ENCODE measurements at regions not wholly inside any gene's neighbourhood (a gene's known extent, or its start where the extent isn't known, plus 50 kb on each side); places are given as distances from the start of the nearest gene placed in this dataset.
"Not testable (repeated sequence)": the region's sequence is repeated elsewhere in the genome, so short reads cannot be mapped to it uniquely, and the experiment has no call there.

- H3K27me3 ChIP-seq (replicated peaks; ENCODE audit: insufficient read depth, low read depth, low read length, poor library complexity): no peaks in the 10 kb centered on the region
- ChIA-PET POLR2A (ENCODE audit: low non-redundant PET) (no interaction called here), CTCF (interaction anchor here (0.6 kb wide), 1 partner anchor 20 kb away, joined by 5 read pairs; no protein-coding TSS in a partner anchor)
- intact Hi-C loops (cut with micrococcal nuclease; ENCODE audit: unreplicated experiment): no loop called here
- H3K4me1 ChIP-seq (ENCODE audit: insufficient read depth, low read length, poor library complexity, severe bottlenecking): no peaks in the 10 kb centered on the region
- no peaks in the 10 kb centered on the region for H3K36me3 ChIP-seq (ENCODE audit: insufficient read depth, low read length, poor library complexity, severe bottlenecking)
- TF ChIP-seq EZH2 (IDR thresholded peaks at IDR 0.05; ENCODE audit: borderline replicate concordance, low read depth, low read length, poor library complexity, severe bottlenecking) (no peak), CTCF (conservative IDR thresholded peaks at IDR 0.05; ENCODE audit: low read depth, low read length) (no peak)
- no peak for DNase-seq (ENCODE audit: low spot score)
- no peak overlapping the region for H3K4me3 ChIP-seq (ENCODE audit: low read depth, low read length, poor library complexity, severe bottlenecking)
- no peak overlapping the region for H3K27ac ChIP-seq (ENCODE audit: low read depth, low read length, poor library complexity, severe bottlenecking)
- no TSS peak for BruUV-seq (replicated peaks)
- H3K9me3 ChIP-seq (ENCODE audit: low read depth, low read length, poor library complexity, severe bottlenecking): no peaks in the 10 kb centered on the region
Measured at GRCh38 chr11:96483374-96483955, 93.7 kb downstream of the JRKL start.

DNA sequence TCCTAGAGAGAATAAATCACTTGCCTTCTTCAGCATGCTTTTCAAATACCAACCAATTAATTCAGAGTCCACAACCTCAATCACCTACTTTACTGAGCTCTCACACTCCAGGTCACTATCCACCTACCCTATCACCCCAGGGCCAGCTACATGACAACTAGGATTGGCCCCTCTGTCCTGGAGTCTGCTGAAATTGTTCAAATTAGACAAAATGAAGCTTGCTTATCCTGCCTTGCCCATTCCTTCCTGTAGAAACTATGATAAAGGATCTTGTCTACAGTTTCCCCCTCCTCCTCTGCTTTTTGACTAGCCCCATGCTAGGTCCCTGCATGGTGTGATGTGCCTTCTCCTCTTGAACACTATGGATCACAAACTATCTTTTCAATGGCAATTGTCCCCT, 94.5 kb downstream of the JRKL start:
- POLR2A ChIA-PET (ENCODE audit: low non-redundant PET): no interaction called here
- no peak overlapping the region for H3K4me3 ChIP-seq (ENCODE audit: low read depth, low read length, poor library complexity, severe bottlenecking)
- H3K36me3 ChIP-seq (ENCODE audit: insufficient read depth, low read length, poor library complexity, severe bottlenecking): no peaks in the 10 kb centered on the region
- TF ChIP-seq EZH2 (IDR thresholded peaks at IDR 0.05; ENCODE audit: borderline replicate concordance, low read depth, low read length, poor library complexity, severe bottlenecking) (no peak), CTCF (conservative IDR thresholded peaks at IDR 0.05; ENCODE audit: low read depth, low read length) (no peak)
- CTCF ChIA-PET: no interaction called here
- BruUV-seq (replicated peaks): no TSS peak
- H3K27ac ChIP-seq (ENCODE audit: low read depth, low read length, poor library complexity, severe bottlenecking): no peak overlapping the region
- H3K9me3 ChIP-seq (ENCODE audit: low read depth, low read length, poor library complexity, severe bottlenecking): no peaks in the 10 kb centered on the region
- no peaks in the 10 kb centered on the region for H3K27me3 ChIP-seq (replicated peaks; ENCODE audit: insufficient read depth, low read depth, low read length, poor library complexity)
- intact Hi-C loops (cut with micrococcal nuclease; ENCODE audit: unreplicated experiment): no loop called here
- H3K4me1 ChIP-seq (ENCODE audit: insufficient read depth, low read length, poor library complexity, severe bottlenecking): no peaks in the 10 kb centered on the region
- no peak for DNase-seq (ENCODE audit: low spot score)

DNA sequence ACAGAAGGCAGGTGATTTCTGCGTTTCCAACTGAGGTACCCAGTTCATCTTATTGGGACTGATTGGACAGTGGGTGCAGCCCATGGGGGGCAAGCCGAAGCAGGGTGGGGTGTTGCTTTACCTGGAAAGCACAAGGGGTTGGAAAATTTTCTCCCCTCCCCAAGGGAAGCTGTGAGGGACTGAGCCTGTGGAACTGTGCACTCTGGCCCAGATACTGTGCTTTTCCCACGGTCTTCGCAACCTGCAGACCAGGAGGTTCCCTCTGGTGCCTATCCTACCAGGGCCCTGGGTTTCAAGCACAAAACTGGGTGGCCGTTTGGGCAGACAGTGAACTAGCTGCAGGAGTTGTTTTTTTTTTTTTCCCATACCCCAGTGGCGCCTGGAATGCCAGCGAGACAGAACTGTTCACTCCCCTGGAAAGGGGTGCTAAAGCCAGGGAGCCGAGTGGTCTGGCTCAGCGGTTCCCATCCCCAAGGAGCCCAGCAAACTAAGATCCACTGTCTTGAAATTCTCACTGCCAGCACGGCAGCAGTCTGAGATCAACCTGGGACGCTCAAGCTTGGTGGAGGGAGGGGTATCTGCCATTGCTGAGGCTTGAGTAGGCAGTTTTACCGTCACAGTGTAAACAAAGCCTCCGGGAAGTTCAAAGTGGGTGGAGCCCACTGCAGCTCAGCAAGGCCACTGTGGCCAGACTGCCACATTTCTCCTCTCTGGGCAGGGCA, 97.2 kb downstream of the JRKL start:
- POLR2A ChIA-PET (ENCODE audit: low non-redundant PET): no interaction called here
- DNase-seq (ENCODE audit: low spot score): no peak

DNA sequence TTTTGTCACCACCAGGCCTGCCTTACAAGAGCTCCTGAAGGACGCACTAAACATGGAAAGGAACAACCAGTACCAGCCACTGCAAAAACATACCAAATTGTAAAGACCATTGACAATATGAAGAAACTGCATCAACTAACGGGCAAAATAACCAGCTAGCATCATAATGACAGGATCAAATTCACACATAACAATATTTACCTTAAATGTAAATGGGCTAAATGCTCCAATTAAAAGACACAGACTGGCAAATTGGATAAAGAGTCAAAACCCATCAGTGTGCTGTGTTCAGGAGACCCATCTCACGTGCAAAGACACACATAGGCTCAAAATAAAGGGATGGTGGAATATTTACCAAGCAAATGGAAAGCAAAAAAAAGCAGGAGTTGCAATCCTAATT, 99.1 kb downstream of the JRKL start:
- CTCF ChIA-PET: interaction anchor here (1.4 kb wide), 1 partner anchor 25 kb away, joined by 4 read pairs; no protein-coding TSS in a partner anchor
- H3K4me1 ChIP-seq (ENCODE audit: insufficient read depth, low read length, poor library complexity, severe bottlenecking); POLR2A ChIA-PET (ENCODE audit: low non-redundant PET); DNase-seq (ENCODE audit: low spot score); H3K27me3 ChIP-seq (replicated peaks; ENCODE audit: insufficient read depth, low read depth, low read length, poor library complexity); H3K27ac ChIP-seq (ENCODE audit: low read depth, low read length, poor library complexity, severe bottlenecking); BruUV-seq (replicated peaks); H3K9me3 ChIP-seq (ENCODE audit: low read depth, low read length, poor library complexity, severe bottlenecking); intact Hi-C loops (cut with micrococcal nuclease; ENCODE audit: unreplicated experiment); H3K4me3 ChIP-seq (ENCODE audit: low read depth, low read length, poor library complexity, severe bottlenecking); H3K36me3 ChIP-seq (ENCODE audit: insufficient read depth, low read length, poor library complexity, severe bottlenecking): not testable (repeated sequence)

More for the DNA sequence above, 97.2 kb downstream of the JRKL start:
- TF ChIP-seq CTCF (conservative IDR thresholded peaks at IDR 0.05; ENCODE audit: low read depth, low read length) (no peak), EZH2 (IDR thresholded peaks at IDR 0.05; ENCODE audit: borderline replicate concordance, low read depth, low read length, poor library complexity, severe bottlenecking) (no peak)
- no TSS peak for BruUV-seq (replicated peaks)
- H3K9me3 ChIP-seq (ENCODE audit: low read depth, low read length, poor library complexity, severe bottlenecking): no peaks in the 10 kb centered on the region
- H3K27ac ChIP-seq (ENCODE audit: low read depth, low read length, poor library complexity, severe bottlenecking): no peak overlapping the region
- no peaks in the 10 kb centered on the region for H3K27me3 ChIP-seq (replicated peaks; ENCODE audit: insufficient read depth, low read depth, low read length, poor library complexity)
- H3K4me1 ChIP-seq (ENCODE audit: insufficient read depth, low read length, poor library complexity, severe bottlenecking): no peaks in the 10 kb centered on the region
- CTCF ChIA-PET: no interaction called here
- no peaks in the 10 kb centered on the region for H3K36me3 ChIP-seq (ENCODE audit: insufficient read depth, low read length, poor library complexity, severe bottlenecking)
- intact Hi-C loops (cut with micrococcal nuclease; ENCODE audit: unreplicated experiment): no loop called here
- no peak overlapping the region for H3K4me3 ChIP-seq (ENCODE audit: low read depth, low read length, poor library complexity, severe bottlenecking)

Data from A673 (cell line).